Mucosa of stomach (tissue), 1 donor: ENCODE measurements at regions not wholly inside any gene's neighbourhood (a gene's known extent, or its start where the extent isn't known, plus 50 kb on each side); places are given as distances from the start of the nearest gene placed in this dataset.
"Not testable (repeated sequence)": the region's sequence is repeated elsewhere in the genome, so short reads cannot be mapped to it uniquely, and the experiment has no call there.

Experiments
- H3K27me3 ChIP-seq: one replicate; pipeline ENCODE4 v1.7.0; 2013; ENCODE audit warnings: mild to moderate bottlenecking, low read length; ENCODE audit not compliant: control insufficient read depth, insufficient read depth
- H3K36me3 ChIP-seq: one replicate; pipeline ENCODE4 v1.7.0; 2013; ENCODE audit warnings: low read length; ENCODE audit not compliant: control insufficient read depth, insufficient read depth
- H3K4me1 ChIP-seq: one replicate; pipeline ENCODE4 v1.7.0; 2013; ENCODE audit warnings: mild to moderate bottlenecking, low read length; ENCODE audit not compliant: control insufficient read depth, insufficient read depth
- H3K4me3 ChIP-seq: one replicate; pipeline ENCODE4 v1.7.0; 2013; ENCODE audit warnings: low read length
- H3K9ac ChIP-seq: one replicate; pipeline ENCODE4 v1.7.0; 2013; ENCODE audit warnings: mild to moderate bottlenecking, low read length, moderate library complexity
- H3K9me3 ChIP-seq: one replicate; pipeline ENCODE4 v1.7.0; 2013; ENCODE audit warnings: mild to moderate bottlenecking, low read length, moderate library complexity; ENCODE audit not compliant: control insufficient read depth
- donor health status: Pancreatic carcinoma.

DNA sequence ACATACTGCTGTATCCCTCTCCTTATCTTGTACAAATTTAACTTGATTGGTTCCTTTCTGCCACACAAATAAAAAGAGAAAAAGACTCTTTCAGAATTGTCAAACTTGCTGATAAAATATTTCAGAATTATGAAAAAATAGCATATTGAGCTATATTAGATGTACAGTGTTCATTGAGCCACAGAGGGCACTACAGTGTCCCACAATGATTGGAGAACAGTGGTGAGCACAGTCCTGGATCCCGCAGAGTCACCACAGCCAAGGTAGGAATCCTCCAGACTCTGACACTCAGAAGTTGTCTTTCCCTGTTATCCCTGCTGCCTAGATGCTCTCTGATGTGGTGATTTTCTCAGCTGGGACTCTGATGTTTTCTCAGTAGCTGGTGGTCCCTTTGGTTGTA lies 1281.3 kb upstream of the ZEB2 start:
- no peaks in the 10 kb centered on the region for H3K27me3 ChIP-seq
- no peak overlapping the region for H3K9ac ChIP-seq
- H3K36me3 ChIP-seq = no peaks in the 10 kb centered on the region
- no peak overlapping the region for H3K4me3 ChIP-seq
- no peaks in the 10 kb centered on the region for H3K9me3 ChIP-seq
- H3K4me1 ChIP-seq = peaks cover 12% of the 10 kb centered on the region

DNA sequence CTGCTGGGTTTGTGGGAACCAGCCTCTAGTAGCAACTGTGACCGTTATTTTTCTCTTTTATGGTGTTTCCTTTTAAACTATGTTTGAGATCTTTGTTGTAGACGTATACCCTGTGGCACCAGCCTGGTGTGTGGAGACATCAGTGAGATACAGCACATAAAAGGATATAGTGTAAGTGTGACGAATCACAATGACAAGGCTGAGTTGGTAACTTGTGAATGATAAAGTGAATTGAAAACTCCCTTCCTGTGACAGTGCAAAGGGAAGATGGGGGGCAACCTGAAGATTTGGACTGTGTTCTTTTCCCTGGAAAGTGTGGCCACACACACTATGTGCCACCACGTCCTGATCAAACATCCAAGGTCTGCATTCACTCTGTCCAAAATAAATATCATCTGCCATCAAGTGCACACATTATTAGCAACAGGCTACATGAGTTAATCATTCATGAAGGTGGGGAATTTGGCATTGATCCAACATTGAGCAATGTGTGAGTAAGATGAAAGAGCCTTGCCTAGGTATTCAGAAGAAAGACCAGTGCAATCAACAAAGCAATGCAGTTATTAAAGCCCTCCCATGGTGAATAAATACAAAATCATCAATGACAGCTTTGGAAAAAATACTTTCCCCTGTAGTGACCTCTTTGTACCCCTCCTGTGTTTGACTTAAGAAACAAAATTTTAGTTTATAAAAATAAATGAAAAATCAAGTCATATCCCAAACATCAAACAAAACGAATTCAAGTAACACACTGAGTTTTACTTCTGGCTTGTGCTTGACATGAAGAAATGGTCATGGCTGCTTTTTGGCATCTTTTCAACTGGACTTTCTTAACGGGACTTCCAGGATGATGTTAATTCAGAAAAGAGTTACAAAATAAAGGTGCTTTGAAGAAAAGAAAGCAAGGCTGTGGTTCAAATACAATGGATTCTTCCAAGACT lies 1280.5 kb upstream of the ZEB2 start:
- no peak overlapping the region for H3K9ac ChIP-seq

DNA sequence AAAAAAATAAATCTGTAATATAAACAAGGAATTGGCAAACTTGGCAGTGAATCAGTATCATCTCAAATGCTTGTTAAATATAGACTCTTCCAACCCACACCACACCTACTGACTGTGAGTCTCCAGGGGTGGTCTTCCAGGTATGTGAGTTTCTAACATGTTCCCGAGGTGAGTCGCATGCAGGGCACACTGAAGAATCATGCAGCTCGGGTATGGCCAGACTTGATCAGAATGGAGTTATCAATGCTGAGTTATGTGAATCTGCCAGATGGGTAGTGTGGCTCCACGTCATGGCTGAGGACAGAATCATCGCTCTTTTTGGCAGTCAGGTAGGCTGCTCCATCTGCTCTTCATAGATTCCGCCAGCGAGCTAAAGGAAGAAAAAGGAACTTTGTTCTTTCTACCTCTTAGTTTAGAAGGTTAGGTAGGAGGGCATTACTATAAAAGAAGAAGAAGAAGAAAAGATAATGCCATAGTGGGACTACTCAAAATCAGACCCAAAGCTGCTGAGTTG lies 1279.7 kb upstream of the ZEB2 start:
- Histone ChIP-seq H3K36me3 (no peaks in the 10 kb centered on the region), H3K9ac (no peak overlapping the region), H3K9me3 (no peaks in the 10 kb centered on the region), H3K4me1 (peaks cover 12% of the 10 kb centered on the region), H3K4me3 (no peak overlapping the region), H3K27me3 (no peaks in the 10 kb centered on the region)

More for the DNA sequence above, 1280.5 kb upstream of the ZEB2 start:
- no peak overlapping the region for H3K4me3 ChIP-seq
- H3K36me3 ChIP-seq = no peaks in the 10 kb centered on the region
- H3K9me3 ChIP-seq = no peaks in the 10 kb centered on the region
- H3K4me1 ChIP-seq = peaks cover 12% of the 10 kb centered on the region
- no peaks in the 10 kb centered on the region for H3K27me3 ChIP-seq

DNA sequence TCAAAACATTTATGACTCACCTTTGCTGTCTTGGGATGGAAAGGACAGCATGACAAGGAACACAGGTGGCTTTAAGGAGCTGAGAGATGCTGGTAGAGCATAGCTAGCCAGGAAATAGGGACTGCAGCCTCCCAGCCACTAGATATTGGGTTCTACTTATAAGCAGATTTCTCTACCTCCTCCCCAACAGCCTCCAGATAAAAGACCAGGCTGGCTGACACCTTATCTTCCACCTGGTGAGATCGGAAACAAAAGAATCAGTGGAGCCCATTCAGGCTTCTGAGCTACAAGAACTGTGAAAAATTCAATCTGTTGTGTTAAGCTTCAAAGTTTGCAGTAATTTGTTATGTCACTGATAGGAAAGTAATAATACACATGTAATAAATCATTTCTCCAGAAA lies 1278.5 kb upstream of the ZEB2 start:
- H3K9ac ChIP-seq = no peak overlapping the region
- no peak overlapping the region for H3K4me3 ChIP-seq
- no peaks in the 10 kb centered on the region for H3K27me3 ChIP-seq
- H3K36me3 ChIP-seq = no peaks in the 10 kb centered on the region
- H3K9me3 ChIP-seq = no peaks in the 10 kb centered on the region
- peaks cover 12% of the 10 kb centered on the region for H3K4me1 ChIP-seq

DNA sequence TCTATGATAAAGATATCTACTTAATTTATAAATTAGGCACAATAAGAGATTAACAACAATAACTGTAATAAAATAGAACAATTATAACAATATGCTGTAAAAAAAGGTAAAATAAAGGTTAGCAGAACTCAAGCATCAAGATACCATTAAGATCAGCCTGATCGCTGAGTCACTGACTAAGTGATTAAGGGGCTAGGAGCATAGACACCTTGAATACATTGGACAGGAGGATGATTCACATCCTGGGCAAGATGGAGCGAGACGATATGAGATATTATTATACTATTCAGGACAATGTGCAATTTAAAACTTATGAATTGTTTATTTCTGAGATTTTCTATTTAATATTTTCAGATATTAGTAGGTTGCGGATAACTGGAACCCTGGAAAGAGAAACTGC lies 1277.8 kb upstream of the ZEB2 start:
- Histone ChIP-seq H3K4me1 (peaks cover 12% of the 10 kb centered on the region), H3K4me3 (no peak overlapping the region), H3K36me3 (no peaks in the 10 kb centered on the region), H3K9me3 (no peaks in the 10 kb centered on the region), H3K9ac (no peak overlapping the region), H3K27me3 (no peaks in the 10 kb centered on the region)

DNA sequence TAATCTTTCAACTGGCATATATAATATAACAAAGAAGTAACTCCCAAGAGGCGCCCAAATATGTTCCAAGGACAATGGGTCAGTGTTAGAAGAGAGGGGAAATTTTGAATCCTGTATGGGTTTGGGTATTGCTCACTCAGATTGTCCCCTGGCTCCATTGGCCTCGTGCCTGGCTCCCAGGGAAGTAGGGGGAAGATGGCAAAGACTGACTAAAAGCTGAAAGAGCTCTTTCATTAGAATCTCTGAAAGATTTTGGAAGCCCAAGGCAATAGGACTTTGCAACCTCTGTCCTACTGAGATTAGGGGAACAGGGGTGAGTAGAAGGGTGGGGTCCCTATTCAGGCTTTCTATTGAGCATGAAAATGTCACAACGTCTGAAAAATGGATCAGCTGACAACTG lies 1272.8 kb upstream of the ZEB2 start:
- no peaks in the 10 kb centered on the region for H3K9me3 ChIP-seq
- no peaks in the 10 kb centered on the region for H3K4me1 ChIP-seq
- no peaks in the 10 kb centered on the region for H3K27me3 ChIP-seq
- H3K36me3 ChIP-seq = no peaks in the 10 kb centered on the region
- no peak overlapping the region for H3K4me3 ChIP-seq
- no peak overlapping the region for H3K9ac ChIP-seq

DNA sequence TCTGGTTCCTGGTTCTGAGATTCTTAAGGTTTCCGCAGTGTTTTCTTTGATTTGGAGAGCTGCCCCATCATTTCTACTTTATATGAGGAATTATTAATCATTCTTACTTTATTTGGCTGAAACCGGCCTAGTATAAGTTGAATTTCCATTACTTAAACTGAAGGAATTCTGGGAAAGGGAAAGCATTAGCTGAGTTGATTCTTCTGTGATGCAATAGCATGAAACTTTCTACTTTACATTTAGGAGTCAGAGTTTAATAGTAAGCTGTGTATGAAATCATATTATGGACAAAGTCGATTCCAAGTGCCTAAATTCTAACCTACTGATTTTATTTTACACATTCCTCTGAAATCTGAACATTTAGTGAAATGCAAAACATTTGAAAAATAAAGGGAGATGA lies 1269.7 kb upstream of the ZEB2 start:
- H3K4me1 ChIP-seq = no peaks in the 10 kb centered on the region
- no peak overlapping the region for H3K9ac ChIP-seq
- no peak overlapping the region for H3K4me3 ChIP-seq
- no peaks in the 10 kb centered on the region for H3K36me3 ChIP-seq
- H3K27me3 ChIP-seq = no peaks in the 10 kb centered on the region
- H3K9me3 ChIP-seq = no peaks in the 10 kb centered on the region

DNA sequence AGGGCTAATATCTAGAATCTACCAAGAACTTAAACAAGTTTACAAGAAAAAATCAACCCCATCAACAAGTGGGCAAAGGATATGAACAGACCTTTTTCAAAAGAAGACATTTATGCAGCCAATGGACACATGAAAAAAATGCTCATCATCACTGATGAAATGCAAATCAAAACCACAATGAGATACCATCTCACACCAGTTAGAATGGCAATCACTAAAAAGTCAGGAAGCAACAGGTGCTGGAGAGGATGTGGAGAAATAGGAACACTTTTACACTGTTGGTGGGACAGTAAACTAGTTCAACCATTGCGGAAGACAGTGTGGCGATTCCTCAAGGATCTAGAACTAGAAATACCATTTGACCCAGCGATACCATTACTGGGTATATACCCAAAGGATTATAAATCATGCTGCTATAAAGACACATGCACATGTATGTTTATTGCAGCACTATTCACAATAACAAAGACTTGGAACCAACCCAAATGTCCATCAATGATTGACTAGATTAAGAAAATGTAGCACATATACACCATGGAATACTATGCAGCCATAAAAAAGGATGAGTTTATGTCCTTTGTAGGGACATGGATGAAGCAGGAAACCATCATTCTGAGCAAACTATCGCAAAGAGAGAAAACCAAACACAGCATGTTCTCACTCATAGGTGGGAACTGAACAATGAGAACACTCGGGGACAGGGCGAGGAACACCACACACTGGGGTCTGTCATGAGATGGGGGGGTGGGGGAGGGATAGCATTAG lies 1267.9 kb upstream of the ZEB2 start:
- H3K9ac ChIP-seq, H3K4me3 ChIP-seq, H3K9me3 ChIP-seq, H3K4me1 ChIP-seq, H3K36me3 ChIP-seq, H3K27me3 ChIP-seq: not testable (repeated sequence)

DNA sequence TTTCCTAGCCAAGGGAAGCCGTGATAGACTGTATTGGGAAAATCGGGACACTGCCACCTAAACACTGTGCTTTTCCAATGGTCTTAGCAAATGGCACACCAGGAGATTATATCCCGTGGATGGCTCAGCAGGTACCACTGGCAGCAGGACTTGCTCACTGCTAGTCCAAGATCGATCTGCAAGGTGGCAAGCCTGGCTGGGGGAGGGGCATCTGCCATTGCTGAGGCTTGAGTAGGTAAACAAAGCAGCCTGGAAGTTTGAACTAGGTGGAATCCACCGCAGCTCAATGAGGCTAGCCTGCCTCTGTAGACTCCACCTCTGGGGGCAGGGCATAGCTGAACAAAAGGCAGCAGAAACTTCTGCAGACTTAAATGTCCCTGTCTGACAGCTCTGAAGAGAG lies 1262.7 kb upstream of the ZEB2 start:
- H3K9me3 ChIP-seq, H3K4me3 ChIP-seq, H3K9ac ChIP-seq, H3K4me1 ChIP-seq, H3K36me3 ChIP-seq, H3K27me3 ChIP-seq: not testable (repeated sequence)

DNA sequence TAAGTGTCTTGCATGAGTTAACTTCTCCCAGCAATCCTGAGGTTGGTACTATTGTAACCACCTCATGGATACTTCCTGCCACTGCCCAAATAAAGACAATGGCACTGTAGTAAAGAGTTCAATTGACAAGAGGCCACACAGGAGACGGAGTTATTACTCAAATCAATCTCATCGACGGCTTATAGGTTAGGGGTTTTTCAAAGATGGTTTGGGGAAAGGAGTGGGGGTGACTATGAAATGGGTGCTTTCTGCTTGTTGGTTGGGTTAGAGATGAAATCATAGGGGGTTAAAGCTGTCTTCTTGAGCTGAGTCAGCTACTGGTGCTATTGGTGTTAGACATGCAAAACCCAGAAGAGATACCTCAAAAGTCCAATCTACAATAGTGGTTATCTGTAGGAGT lies 1258.0 kb upstream of the ZEB2 start:
- Histone ChIP-seq H3K4me1 (no peaks in the 10 kb centered on the region), H3K36me3 (no peaks in the 10 kb centered on the region), H3K9me3 (no peaks in the 10 kb centered on the region), H3K27me3 (no peaks in the 10 kb centered on the region), H3K4me3 (no peak overlapping the region), H3K9ac (no peak overlapping the region)

DNA sequence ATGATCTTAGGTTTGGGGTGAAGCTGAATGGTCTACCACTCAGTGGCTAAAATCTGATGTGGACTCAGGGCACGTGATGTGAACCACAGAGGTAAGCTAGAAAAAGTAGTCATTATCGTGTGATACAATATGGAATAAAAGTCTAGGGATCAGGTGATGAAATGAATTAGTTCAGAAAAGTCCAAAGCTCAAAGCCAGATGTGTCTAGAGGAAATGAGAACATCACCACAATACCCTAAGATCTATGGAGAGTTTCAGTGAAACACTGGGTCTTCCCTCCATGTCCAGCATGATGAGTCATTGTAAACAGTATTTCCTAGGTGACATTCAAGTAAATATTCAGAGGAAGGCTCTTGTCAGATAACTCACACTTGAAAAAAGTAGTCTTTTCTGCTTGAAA lies 1257.4 kb upstream of the ZEB2 start:
- H3K4me1 ChIP-seq = no peaks in the 10 kb centered on the region
- no peaks in the 10 kb centered on the region for H3K36me3 ChIP-seq
- no peaks in the 10 kb centered on the region for H3K9me3 ChIP-seq
- H3K27me3 ChIP-seq = no peaks in the 10 kb centered on the region
- no peak overlapping the region for H3K9ac ChIP-seq
- H3K4me3 ChIP-seq = no peak overlapping the region

DNA sequence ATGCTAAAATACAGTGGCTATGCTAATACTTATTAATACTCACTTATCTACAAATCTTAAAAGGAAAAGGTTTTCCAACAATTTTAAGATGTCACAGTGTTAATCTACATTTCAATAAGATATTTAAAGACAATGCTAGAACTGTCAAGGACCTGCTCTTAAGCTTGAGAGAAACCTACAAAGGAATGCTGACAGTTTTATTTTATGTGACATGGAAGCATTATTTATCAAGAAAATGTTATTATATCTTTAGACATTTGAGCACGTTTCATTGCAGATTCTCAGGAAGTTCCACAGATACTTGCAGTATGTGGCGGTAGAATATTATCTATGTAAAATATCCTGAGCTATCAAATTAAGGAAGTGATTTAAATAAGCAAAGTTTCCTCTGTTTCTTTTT lies 1255.7 kb upstream of the ZEB2 start:
- Histone ChIP-seq H3K4me1 (no peaks in the 10 kb centered on the region), H3K27me3 (no peaks in the 10 kb centered on the region), H3K36me3 (no peaks in the 10 kb centered on the region), H3K4me3 (no peak overlapping the region), H3K9me3 (no peaks in the 10 kb centered on the region), H3K9ac (no peak overlapping the region)
